NB4 (cell line): ENCODE measurements at regions not wholly inside any gene's neighbourhood (a gene's known extent, or its start where the extent isn't known, plus 50 kb on each side); places are given as distances from the start of the nearest gene placed in this dataset.

Experiments
- MYC ChIP-seq: IDR thresholded peaks from 2 replicates; pipeline ENCODE4 v1.6.1; 2011; ENCODE audit warnings: low read depth, low read length
- POLR2A ChIP-seq: IDR thresholded peaks from 2 replicates; pipeline ENCODE4 v1.6.1; 2011; ENCODE audit warnings: mild to moderate bottlenecking; ENCODE audit not compliant: insufficient read length; ENCODE audit errors: extremely low read depth
- TF ChIP-seq, protein P1 (sequence below): IDR thresholded peaks from one replicate; pipeline ENCODE4 v1.5.1; 2012; ENCODE audit warnings: low read depth, low read length

DNA sequence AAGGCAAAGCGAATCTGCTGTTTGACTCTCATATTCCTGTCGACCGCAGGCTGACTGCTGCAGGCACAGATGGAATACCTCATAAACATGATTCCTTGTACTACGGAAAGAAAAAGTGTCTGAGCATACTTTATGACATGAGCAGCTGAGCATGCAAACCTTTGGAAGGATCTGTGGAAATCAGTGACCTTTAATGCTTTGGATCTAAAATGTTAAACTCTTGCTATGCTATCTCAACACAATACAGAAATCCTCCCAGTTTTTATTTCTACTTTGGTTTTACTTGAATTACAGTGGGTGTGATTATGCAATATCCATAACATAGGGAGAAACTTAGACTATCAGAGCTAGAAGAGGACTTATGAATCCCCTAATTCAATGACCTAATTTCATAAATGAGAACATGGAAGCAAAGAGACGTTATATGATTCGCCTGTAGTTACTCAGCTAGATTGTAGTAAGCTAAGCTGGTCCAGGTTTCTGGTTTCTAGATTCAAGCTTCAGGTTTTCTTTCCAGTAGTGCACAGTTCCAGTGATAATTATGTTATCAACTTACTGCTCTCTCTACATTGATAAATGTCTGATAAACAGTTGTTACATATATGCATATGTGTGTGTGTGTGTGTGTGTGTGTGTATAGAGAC, 127.6 kb upstream of the GBE1 start:
- TF ChIP-seq, protein P1, sequence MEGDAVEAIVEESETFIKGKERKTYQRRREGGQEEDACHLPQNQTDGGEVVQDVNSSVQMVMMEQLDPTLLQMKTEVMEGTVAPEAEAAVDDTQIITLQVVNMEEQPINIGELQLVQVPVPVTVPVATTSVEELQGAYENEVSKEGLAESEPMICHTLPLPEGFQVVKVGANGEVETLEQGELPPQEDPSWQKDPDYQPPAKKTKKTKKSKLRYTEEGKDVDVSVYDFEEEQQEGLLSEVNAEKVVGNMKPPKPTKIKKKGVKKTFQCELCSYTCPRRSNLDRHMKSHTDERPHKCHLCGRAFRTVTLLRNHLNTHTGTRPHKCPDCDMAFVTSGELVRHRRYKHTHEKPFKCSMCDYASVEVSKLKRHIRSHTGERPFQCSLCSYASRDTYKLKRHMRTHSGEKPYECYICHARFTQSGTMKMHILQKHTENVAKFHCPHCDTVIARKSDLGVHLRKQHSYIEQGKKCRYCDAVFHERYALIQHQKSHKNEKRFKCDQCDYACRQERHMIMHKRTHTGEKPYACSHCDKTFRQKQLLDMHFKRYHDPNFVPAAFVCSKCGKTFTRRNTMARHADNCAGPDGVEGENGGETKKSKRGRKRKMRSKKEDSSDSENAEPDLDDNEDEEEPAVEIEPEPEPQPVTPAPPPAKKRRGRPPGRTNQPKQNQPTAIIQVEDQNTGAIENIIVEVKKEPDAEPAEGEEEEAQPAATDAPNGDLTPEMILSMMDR, result no peak
- TF ChIP-seq POLR2A (no peak), MYC (no peak)
